Prostate gland (tissue), 2 donors: ENCODE measurements at regions not wholly inside any gene's neighbourhood (a gene's known extent, or its start where the extent isn't known, plus 50 kb on each side); places are given as distances from the start of the nearest gene placed in this dataset.

Source experiments
- DNase-seq: peaks from one replicate; pipeline ENCODE4 v3.0.0-alpha.2; 2019; ENCODE audit warnings: low spot score
- H3K27ac ChIP-seq, 2 donors: fragments of 200-600 bp; sonication (generic); 2 replicates each; pipeline ENCODE4 v1.5.1; 2017 to 2019
- H3K27me3 ChIP-seq: fragments of 200-600 bp; sonication (generic); replicated peaks from 2 replicates; pipeline ENCODE4 v1.5.1; 2019; ENCODE audit not compliant: insufficient read depth
- H3K36me3 ChIP-seq, 2 donors: fragments of 200-600 bp; sonication (generic); 1 replicate in 1 of 2; 2 replicates in 1 of 2; pipeline versions ENCODE4 v1.5.1 to v1.8.1; 2017 to 2019
- H3K4me1 ChIP-seq: fragments of 200-600 bp; sonication (generic); replicated peaks from 2 replicates; pipeline ENCODE4 v1.5.1; 2019
- H3K4me3 ChIP-seq, 2 donors: fragments of 200-600 bp; sonication (generic); 2 replicates each; pipeline ENCODE4 v1.5.1; 2017 to 2019
- H3K9me3 ChIP-seq: fragments of 200-600 bp; sonication (generic); 2 replicates; pipeline ENCODE4 v1.5.1; 2017
- CTCF ChIP-seq, 4 experiments: fragments of 200-600 bp in 2 of 4; fragments of 450-650 bp in 2 of 4; sonication (generic) in 2 of 4; IDR thresholded peaks; 1 replicate in 3 of 4; 2 replicates in 1 of 4; pipeline ENCODE4 v1.5.1; 2016 to 2019; ENCODE audit warnings: antibody characterized with exemption in 4 of 4, mild to moderate bottlenecking in 2 of 4, moderate library complexity in 2 of 4
- POLR2A ChIP-seq: fragments of 450-650 bp; IDR thresholded peaks from one replicate; pipeline ENCODE4 v1.6.1; 2016; ENCODE audit warnings: antibody characterized with exemption, mild to moderate bottlenecking
- POLR2AphosphoS5 ChIP-seq: sonication (generic); formaldehyde crosslinking; IDR thresholded peaks from one replicate; pipeline ENCODE4 v1.6.1; 2017; ENCODE audit warnings: antibody characterized with exemption
- WGBS: methylation state at CpG from one replicate; pipeline ENCODE4 v1.1.5; 2018; 5-methylcytosine and 5-hydroxymethylcytosine counted together
- intact Hi-C: fragments of 100-400 bp; cut with DNase I; formaldehyde crosslinking; loops from one replicate; pipeline ENCODE4 v1.14.2; 2022

- Histone ChIP-seq H3K9me3 (no peaks in the 10 kb centered on the region), H3K27ac (no peak overlapping the region), H3K4me3 (no peak overlapping the region), H3K4me1 (no peaks in the 10 kb centered on the region), H3K27me3 (no peaks in the 10 kb centered on the region), H3K36me3 (no peaks in the 10 kb centered on the region)
- 90% methylated on average over 1 of the region's 1 CpG for WGBS
- no peak for TF ChIP-seq POLR2AphosphoS5
- TF ChIP-seq CTCF (IDR thresholded peaks at IDR 0.05): no peak
- TF ChIP-seq POLR2A: no peak
- intact Hi-C loops: no loop called here
- DNase-seq: no peak
Measured at GRCh38 chr17:72267601-72268000, 146.8 kb downstream of the SOX9 start.

- no peaks in the 10 kb centered on the region for H3K9me3 ChIP-seq
- 92% methylated on average over 6 of the region's 6 CpGs for WGBS
Measured at GRCh38 chr17:72268431-72268830, 147.6 kb downstream of the SOX9 start.

GRCh38 chr17:72270273-72270924 lies 149.6 kb downstream of the SOX9 start:
- no peaks in the 10 kb centered on the region for H3K9me3 ChIP-seq
- H3K4me3 ChIP-seq: no peak overlapping the region
- DNase-seq: peak; percentile 64
- H3K36me3 ChIP-seq: no peaks in the 10 kb centered on the region
- WGBS: 10% methylated on average over 6 of the region's 6 CpGs
- H3K4me1 ChIP-seq: no peaks in the 10 kb centered on the region
- H3K27ac ChIP-seq: no peak overlapping the region
- intact Hi-C loops: no loop called here
- H3K27me3 ChIP-seq: no peaks in the 10 kb centered on the region
- no peak for TF ChIP-seq CTCF (IDR thresholded peaks at IDR 0.05)
- TF ChIP-seq POLR2AphosphoS5: peak; percentile 58
- TF ChIP-seq POLR2A: no peak

More at GRCh38 chr17:72268431-72268830, 147.6 kb downstream of the SOX9 start:
- Histone ChIP-seq H3K4me3 (no peak overlapping the region), H3K36me3 (no peaks in the 10 kb centered on the region), H3K27me3 (no peaks in the 10 kb centered on the region), H3K4me1 (no peaks in the 10 kb centered on the region), H3K27ac (no peak overlapping the region)
- DNase-seq: no peak
- no peak for TF ChIP-seq POLR2A
- TF ChIP-seq POLR2AphosphoS5: no peak
- no peak for TF ChIP-seq CTCF (IDR thresholded peaks at IDR 0.05)
- intact Hi-C loops: no loop called here

- no peaks in the 10 kb centered on the region for H3K27me3 ChIP-seq
- no peaks in the 10 kb centered on the region for H3K4me1 ChIP-seq
- 89% methylated on average over 1 of the region's 1 CpG for WGBS
- H3K36me3 ChIP-seq: no peaks in the 10 kb centered on the region
- no peak for DNase-seq
- no peaks in the 10 kb centered on the region for H3K9me3 ChIP-seq
- H3K4me3 ChIP-seq: no peak overlapping the region
- intact Hi-C loops: no loop called here
- no peak overlapping the region for H3K27ac ChIP-seq
- TF ChIP-seq POLR2AphosphoS5 (no peak), CTCF (IDR thresholded peaks at IDR 0.05) (no peak), POLR2A (no peak)
Measured at GRCh38 chr17:72271603-72272002, 150.8 kb downstream of the SOX9 start.

GRCh38 chr17:72273289-72274056 lies 152.7 kb downstream of the SOX9 start:
- intact Hi-C loops: no loop called here
- 47% methylated on average over 10 of the region's 10 CpGs for WGBS
- peak; percentile 30 for DNase-seq

More at GRCh38 chr17:72273289-72274056, 152.7 kb downstream of the SOX9 start:
- Histone ChIP-seq H3K4me3 (no peak overlapping the region), H3K9me3 (no peaks in the 10 kb centered on the region), H3K36me3 (no peaks in the 10 kb centered on the region), H3K27ac (no peak overlapping the region), H3K4me1 (no peaks in the 10 kb centered on the region), H3K27me3 (no peaks in the 10 kb centered on the region)
- peak; percentile 8 for TF ChIP-seq POLR2AphosphoS5
- TF ChIP-seq CTCF (IDR thresholded peaks at IDR 0.05): no peak
